ENCODE measurements at regions not wholly inside any gene's neighbourhood (a gene's known extent, or its start where the extent isn't known, plus 50 kb on each side); places are given as distances from the start of the nearest gene placed in this dataset.

- H3K9me2 ChIP-seq (replicated peaks; ENCODE audit: control insufficient read depth, low read length) = no peaks in the 10 kb centered on the region
- no peaks in the 10 kb centered on the region for H3F3A ChIP-seq (ENCODE audit: control insufficient read depth, insufficient read depth)
- no peaks in the 10 kb centered on the region for H3K27me3 ChIP-seq (ENCODE audit: control insufficient read depth, low read length)
- peaks cover 3% of the 10 kb centered on the region; the same call in 1 of the 2 replicates for H3K9me3 ChIP-seq (ENCODE audit: control insufficient read depth, insufficient read depth, low read length)
- H4K20me1 ChIP-seq (ENCODE audit: control insufficient read depth, insufficient read depth, low read depth, low read length) = no peaks in the 10 kb centered on the region
- no peaks in the 10 kb centered on the region for H3K4me1 ChIP-seq (ENCODE audit: control insufficient read depth, low read length)
- TF ChIP-seq EZH2phosphoT487 (IDR thresholded peaks at IDR 0.05; ENCODE audit: borderline replicate concordance, low read length) (no peak), CTCF (IDR thresholded peaks at IDR 0.05; ENCODE audit: low read depth, low read length, poor library complexity, severe bottlenecking) (no peak)
- no peak overlapping the region for H3K27ac ChIP-seq (ENCODE audit: low read depth, low read length)
- H3K4me3 ChIP-seq (ENCODE audit: low read length) = no peak overlapping the region
- H3K79me2 ChIP-seq (ENCODE audit: control insufficient read depth, low read length) = no peaks in the 10 kb centered on the region
- no peaks in the 10 kb centered on the region for H3K36me3 ChIP-seq (ENCODE audit: control insufficient read depth, low read length)
- H3K4me2 ChIP-seq (ENCODE audit: low read length) = no peak overlapping the region
Observed at GRCh38 chr16:7167626-7168025, 165.0 kb upstream of the RBFOX1 start.

- H4K20me1 ChIP-seq (ENCODE audit: control insufficient read depth, insufficient read depth, low read depth, low read length) = no peaks in the 10 kb centered on the region
- no peaks in the 10 kb centered on the region for H3K79me2 ChIP-seq (ENCODE audit: control insufficient read depth, low read length)
Observed at GRCh38 chr16:7161891-7162290, 170.8 kb upstream of the RBFOX1 start.

GRCh38 chr16:7160093-7160492 lies 172.6 kb upstream of the RBFOX1 start:
- H3K9me2 ChIP-seq (replicated peaks; ENCODE audit: control insufficient read depth, low read length) = no peaks in the 10 kb centered on the region
- H3K4me2 ChIP-seq (ENCODE audit: low read length) = no peak overlapping the region
- no peaks in the 10 kb centered on the region for H3K4me1 ChIP-seq (ENCODE audit: control insufficient read depth, low read length)
- no peaks in the 10 kb centered on the region for H3F3A ChIP-seq (ENCODE audit: control insufficient read depth, insufficient read depth)
- no peaks in the 10 kb centered on the region; the same call in 1 of the 2 replicates for H3K9me3 ChIP-seq (ENCODE audit: control insufficient read depth, insufficient read depth, low read length)
- H3K27ac ChIP-seq (ENCODE audit: low read depth, low read length) = no peak overlapping the region
- no peaks in the 10 kb centered on the region for H3K79me2 ChIP-seq (ENCODE audit: control insufficient read depth, low read length)
- TF ChIP-seq CTCF (IDR thresholded peaks at IDR 0.05; ENCODE audit: low read depth, low read length, poor library complexity, severe bottlenecking) (no peak), EZH2phosphoT487 (IDR thresholded peaks at IDR 0.05; ENCODE audit: borderline replicate concordance, low read length) (no peak)
- H4K20me1 ChIP-seq (ENCODE audit: control insufficient read depth, insufficient read depth, low read depth, low read length) = no peaks in the 10 kb centered on the region
- H3K36me3 ChIP-seq (ENCODE audit: control insufficient read depth, low read length) = no peaks in the 10 kb centered on the region
- no peaks in the 10 kb centered on the region for H3K27me3 ChIP-seq (ENCODE audit: control insufficient read depth, low read length)
- no peak overlapping the region for H3K4me3 ChIP-seq (ENCODE audit: low read length)

More at GRCh38 chr16:7161891-7162290, 170.8 kb upstream of the RBFOX1 start:
- Histone ChIP-seq H3F3A (ENCODE audit: control insufficient read depth, insufficient read depth) (no peaks in the 10 kb centered on the region), H3K4me2 (ENCODE audit: low read length) (no peak overlapping the region), H3K36me3 (ENCODE audit: control insufficient read depth, low read length) (no peaks in the 10 kb centered on the region), H3K9me2 (replicated peaks; ENCODE audit: control insufficient read depth, low read length) (no peaks in the 10 kb centered on the region), H3K27me3 (ENCODE audit: control insufficient read depth, low read length) (no peaks in the 10 kb centered on the region), H3K27ac (ENCODE audit: low read depth, low read length) (no peak overlapping the region), H3K4me1 (ENCODE audit: control insufficient read depth, low read length) (no peaks in the 10 kb centered on the region), H3K4me3 (ENCODE audit: low read length) (no peak overlapping the region), H3K9me3 (ENCODE audit: control insufficient read depth, insufficient read depth, low read length) (peaks cover 3% of the 10 kb centered on the region; the same call in 1 of the 2 replicates)
- TF ChIP-seq EZH2phosphoT487 (IDR thresholded peaks at IDR 0.05; ENCODE audit: borderline replicate concordance, low read length) (no peak), CTCF (IDR thresholded peaks at IDR 0.05; ENCODE audit: low read depth, low read length, poor library complexity, severe bottlenecking) (no peak)
